OCI-LY7 (cell line): ENCODE measurements at regions not wholly inside any gene's neighbourhood (a gene's known extent, or its start where the extent isn't known, plus 50 kb on each side); places are given as distances from the start of the nearest gene placed in this dataset.

Experiments
- EZH2phosphoT487 ChIP-seq: fragments of 200-600 bp; sonication (generic); IDR thresholded peaks from 2 replicates; pipeline ENCODE4 v1.6.1; 2018; ENCODE audit warnings: low read depth, borderline replicate concordance, mild to moderate bottlenecking, mixed run types, antibody characterized with exemption, low read length, moderate library complexity, mixed read lengths
- TF ChIP-seq, protein P1 (sequence below): fragments of 200-600 bp; sonication (generic); conservative IDR thresholded peaks from 2 replicates; pipeline ENCODE4 v1.5.1; 2014; ENCODE audit warnings: mild to moderate bottlenecking, antibody characterized with exemption, low read length, moderate library complexity, mixed read lengths

DNA sequence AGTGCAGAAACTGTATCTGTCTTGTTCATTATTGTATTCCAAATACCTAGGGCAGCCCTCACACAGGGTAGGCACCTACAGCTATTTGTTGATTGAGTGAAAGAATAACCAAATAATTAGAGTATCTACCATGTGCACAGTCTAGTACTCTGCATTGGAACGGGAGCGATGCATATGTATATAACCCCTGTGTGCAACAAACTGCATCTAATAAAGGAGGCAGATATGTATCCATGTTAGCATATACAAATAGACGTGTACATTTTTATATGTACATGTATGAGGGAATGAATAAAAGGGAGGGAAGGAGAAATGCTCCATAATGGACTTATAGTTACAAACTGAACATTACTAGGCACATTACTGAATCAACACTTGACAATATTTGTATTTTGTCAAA lies 191.3 kb upstream of the PTPRZ1 start:
- TF ChIP-seq, protein P1, sequence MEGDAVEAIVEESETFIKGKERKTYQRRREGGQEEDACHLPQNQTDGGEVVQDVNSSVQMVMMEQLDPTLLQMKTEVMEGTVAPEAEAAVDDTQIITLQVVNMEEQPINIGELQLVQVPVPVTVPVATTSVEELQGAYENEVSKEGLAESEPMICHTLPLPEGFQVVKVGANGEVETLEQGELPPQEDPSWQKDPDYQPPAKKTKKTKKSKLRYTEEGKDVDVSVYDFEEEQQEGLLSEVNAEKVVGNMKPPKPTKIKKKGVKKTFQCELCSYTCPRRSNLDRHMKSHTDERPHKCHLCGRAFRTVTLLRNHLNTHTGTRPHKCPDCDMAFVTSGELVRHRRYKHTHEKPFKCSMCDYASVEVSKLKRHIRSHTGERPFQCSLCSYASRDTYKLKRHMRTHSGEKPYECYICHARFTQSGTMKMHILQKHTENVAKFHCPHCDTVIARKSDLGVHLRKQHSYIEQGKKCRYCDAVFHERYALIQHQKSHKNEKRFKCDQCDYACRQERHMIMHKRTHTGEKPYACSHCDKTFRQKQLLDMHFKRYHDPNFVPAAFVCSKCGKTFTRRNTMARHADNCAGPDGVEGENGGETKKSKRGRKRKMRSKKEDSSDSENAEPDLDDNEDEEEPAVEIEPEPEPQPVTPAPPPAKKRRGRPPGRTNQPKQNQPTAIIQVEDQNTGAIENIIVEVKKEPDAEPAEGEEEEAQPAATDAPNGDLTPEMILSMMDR, result no peak
- no peak for TF ChIP-seq EZH2phosphoT487
